ENCODE measurements at regions not wholly inside any gene's neighbourhood (a gene's known extent, or its start where the extent isn't known, plus 50 kb on each side); places are given as distances from the start of the nearest gene placed in this dataset.

DNA sequence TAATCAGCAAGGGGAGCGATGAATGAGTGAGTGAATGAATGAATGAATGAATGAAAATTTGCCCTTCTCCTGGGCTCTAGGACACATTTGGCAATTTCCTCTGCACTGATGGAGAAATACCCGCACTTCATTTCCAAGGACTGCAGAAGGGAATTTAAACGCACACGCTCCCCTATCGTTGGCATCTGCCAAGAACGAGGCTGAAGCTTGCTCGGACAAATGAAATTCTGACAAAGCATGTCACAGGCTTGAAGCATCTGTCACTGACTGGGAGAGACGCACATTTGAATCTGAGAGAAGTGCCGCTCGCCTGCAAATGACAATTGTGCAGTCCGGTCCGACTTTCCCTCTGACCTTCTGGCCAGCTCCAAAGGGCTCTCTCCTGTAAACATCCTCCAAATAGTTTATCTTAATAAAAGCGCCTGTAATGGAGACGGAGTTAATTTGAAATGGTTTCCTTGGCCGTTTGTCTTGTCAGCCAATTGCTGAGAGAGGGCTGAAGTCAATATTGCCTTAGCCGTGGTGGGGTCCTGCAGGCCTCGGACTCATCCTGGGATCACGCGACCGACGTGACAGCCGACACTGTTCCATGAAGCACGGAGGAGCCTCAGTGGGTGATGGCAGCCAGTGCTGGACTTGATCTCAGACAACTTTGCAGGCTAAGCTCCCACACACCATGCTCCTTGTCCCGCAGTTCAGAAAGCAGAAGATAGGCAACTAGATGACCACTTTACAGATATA is 260.7 kb downstream of the MN1 start:
- Histone ChIP-seq H3K36me3 (no peaks in the 10 kb centered on the region), H3K4me3 (no peak overlapping the region), H3K27me3 (no peaks in the 10 kb centered on the region), H3K27ac (no peak overlapping the region), H3K9me3 (no peaks in the 10 kb centered on the region), H3K4me1 (no peaks in the 10 kb centered on the region)
- intact Hi-C loops (cut with DNase I) = no loop called here
- no peak for TF ChIP-seq CTCF (IDR thresholded peaks at IDR 0.05)
- no peak for DNase-seq (ENCODE audit: low spot score in 2 of 2)

DNA sequence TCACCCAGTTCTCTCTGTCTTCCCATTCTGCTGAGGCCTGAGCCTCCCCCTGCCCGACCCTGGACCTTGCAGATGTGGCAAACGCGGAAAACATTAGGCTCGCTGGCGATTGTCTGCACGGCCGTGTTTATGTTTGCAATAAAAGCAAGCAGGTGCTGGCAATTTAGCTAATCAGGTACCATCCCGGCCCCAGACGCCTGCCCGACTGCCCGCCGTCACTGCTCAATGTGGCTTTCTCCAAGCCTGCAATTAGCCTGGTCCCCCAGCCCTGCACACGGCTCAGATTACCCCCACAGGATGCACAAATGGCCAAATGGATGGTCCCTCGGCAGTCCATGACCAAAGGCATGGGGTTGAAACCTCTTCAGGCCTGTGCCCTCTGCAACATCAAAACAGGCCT is 259.7 kb downstream of the MN1 start:
- TF ChIP-seq CTCF (IDR thresholded peaks at IDR 0.05) = no peak
- DNase-seq (ENCODE audit: low spot score in 2 of 2) = no peak
- Histone ChIP-seq H3K27me3 (no peaks in the 10 kb centered on the region), H3K4me1 (no peaks in the 10 kb centered on the region), H3K9me3 (no peaks in the 10 kb centered on the region), H3K4me3 (no peak overlapping the region), H3K27ac (no peak overlapping the region), H3K36me3 (no peaks in the 10 kb centered on the region)
- intact Hi-C loops (cut with DNase I) = no loop called here

DNA sequence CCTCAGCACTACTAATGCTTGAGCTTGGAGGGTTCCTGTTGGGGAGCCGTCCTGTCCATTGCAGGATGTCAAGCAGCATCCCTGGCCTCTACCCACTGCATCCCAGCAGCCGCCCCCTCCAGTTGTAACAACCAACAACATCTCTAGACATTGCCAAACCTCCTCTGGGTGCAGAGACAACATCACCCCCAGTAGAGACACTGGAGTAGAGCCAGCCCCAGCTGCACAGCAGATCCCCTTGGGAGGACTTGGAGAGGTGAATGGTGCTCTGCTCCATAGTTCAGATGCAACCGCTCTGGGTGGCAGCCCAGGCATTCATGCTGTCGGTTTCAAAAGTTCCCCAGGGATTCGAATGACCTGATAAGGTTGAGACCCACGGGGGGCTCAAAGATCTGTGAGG is 259.0 kb downstream of the MN1 start:
- no peak for TF ChIP-seq CTCF (IDR thresholded peaks at IDR 0.05)
- Histone ChIP-seq H3K27me3 (no peaks in the 10 kb centered on the region), H3K27ac (no peak overlapping the region), H3K4me1 (no peaks in the 10 kb centered on the region), H3K4me3 (no peak overlapping the region), H3K36me3 (no peaks in the 10 kb centered on the region), H3K9me3 (no peaks in the 10 kb centered on the region)
- no peak for DNase-seq (ENCODE audit: low spot score in 2 of 2)
- intact Hi-C loops (cut with DNase I) = no loop called here

DNA sequence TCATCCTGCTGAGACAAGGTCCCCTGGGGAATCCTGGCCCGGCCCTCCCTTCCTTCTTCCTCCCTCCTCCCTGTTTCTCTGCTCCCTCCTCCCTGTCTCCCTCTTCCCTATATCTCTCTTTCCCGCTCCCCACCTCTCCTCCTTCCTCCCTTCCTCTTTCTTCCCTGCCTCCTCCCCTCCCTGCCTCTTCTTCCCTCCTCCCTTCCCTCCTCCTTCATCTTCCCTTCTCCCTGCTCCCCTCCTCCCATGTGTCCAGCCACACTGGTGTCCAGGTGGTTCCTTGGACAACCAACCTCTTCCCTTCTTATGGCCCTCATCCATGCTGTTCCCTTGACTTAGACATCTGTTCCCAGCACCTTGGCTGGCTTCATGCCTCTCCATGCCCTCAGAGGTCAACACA is 258.1 kb downstream of the MN1 start:
- H3K36me3 ChIP-seq = no peaks in the 10 kb centered on the region
- H3K27me3 ChIP-seq = no peaks in the 10 kb centered on the region
- H3K4me1 ChIP-seq = no peaks in the 10 kb centered on the region
- no peaks in the 10 kb centered on the region for H3K9me3 ChIP-seq
- H3K4me3 ChIP-seq = no peak overlapping the region
- intact Hi-C loops (cut with DNase I) = no loop called here
- no peak for TF ChIP-seq CTCF (IDR thresholded peaks at IDR 0.05)
- H3K27ac ChIP-seq = no peak overlapping the region
- no peak for DNase-seq (ENCODE audit: low spot score in 2 of 2)

- intact Hi-C loops (cut with DNase I) = no loop called here
- H3K27me3 ChIP-seq = no peaks in the 10 kb centered on the region
- TF ChIP-seq CTCF (IDR thresholded peaks at IDR 0.05) = no peak
Measured at GRCh38 chr22:27545085-27545484, 256.5 kb downstream of the MN1 start.

More at GRCh38 chr22:27545085-27545484, 256.5 kb downstream of the MN1 start:
- Histone ChIP-seq H3K9me3 (no peaks in the 10 kb centered on the region), H3K4me3 (no peak overlapping the region), H3K36me3 (no peaks in the 10 kb centered on the region), H3K27ac (no peak overlapping the region), H3K4me1 (no peaks in the 10 kb centered on the region)
- DNase-seq (ENCODE audit: low spot score in 2 of 2) = no peak
